ENCODE measurements at regions not wholly inside any gene's neighbourhood (a gene's known extent, or its start where the extent isn't known, plus 50 kb on each side); places are given as distances from the start of the nearest gene placed in this dataset.

DNA sequence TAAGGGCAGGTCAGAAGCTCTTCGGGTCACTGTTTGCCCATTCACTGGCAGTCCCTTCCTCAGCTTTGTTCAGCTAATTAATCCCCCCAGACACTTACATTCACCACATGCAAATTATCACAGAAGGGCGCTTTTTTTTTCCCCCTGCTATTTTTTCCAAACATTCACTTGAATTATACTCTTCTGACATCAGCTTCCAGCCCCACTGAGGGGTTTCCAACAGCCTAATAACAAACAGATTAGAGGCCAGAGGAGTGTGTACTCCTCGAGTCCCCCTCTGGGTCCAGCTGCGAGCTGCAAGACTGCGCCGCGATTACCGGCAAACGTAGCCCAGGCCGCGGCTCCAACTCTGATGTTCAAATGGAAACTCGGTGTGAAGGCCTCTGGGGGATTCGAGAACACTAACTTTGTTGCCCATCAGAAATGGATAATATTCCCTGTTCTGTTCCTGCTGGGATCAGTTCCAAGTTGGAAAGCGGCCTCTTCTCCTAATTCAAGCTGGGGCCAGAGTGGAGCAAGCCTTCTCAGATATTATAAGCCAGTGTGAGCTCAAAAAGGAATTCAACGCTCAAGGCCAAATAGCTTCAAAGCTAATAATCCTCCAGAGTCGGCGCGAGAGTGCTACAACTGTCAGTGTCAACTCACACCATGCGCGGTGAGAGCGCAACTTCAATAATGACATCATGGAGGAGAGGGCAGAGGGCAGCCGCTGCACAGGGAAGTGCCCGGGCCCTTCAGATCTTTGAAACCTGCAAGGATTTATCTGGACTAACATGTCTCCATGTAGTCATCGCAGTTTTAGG is 560.8 kb downstream of the BNC2 start:
- POLR2A ChIA-PET: no interaction called here

DNA sequence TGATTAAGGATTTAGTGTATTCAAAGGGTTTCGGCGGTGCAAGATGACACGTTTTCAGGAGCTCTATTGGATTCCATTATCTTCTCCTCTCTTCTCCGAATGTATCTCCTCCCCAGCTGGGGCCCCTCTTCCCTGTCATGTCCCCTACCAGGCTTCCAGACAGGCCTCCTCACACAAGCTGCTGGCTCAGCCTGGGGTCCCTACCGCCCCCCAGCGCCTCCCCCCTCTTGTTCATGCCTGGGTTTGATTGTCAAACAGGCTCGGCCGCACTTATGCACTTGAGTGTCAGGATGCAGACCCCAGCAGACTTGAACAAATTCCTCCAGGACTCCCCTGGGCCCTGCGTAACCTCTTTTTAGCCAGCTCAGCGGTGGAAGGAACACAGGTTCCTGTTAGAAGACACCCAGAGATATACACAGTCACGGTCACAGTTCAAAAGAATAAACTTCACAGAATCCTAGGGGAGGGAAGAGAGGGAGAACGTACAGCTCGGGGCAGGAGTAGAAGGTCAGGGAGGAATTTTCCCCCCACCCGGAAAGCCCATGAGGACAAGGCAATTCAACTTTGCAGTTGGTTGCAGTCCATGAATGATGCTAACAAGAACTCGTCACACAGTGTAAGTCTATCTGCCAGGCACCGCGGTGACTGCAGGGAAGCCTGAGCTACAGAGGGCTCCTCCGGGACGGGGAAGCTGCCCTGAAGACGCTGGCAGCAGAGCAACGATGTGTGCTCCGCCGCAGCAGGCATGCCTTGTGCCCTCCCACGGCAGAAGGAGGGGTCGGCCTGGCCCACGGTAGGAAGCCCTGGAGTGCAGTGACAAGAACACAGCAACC is 560.0 kb downstream of the BNC2 start:
- H3K27me3 ChIP-seq (ENCODE audit: control insufficient read depth in 2 of 2, insufficient read depth in 2 of 2, low read length in 2 of 2): no peaks in the 10 kb centered on the region
- H3K79me2 ChIP-seq (ENCODE audit: control insufficient read depth, insufficient read depth, low read length): no peaks in the 10 kb centered on the region
- H3K9me3 ChIP-seq (replicated peaks; ENCODE audit: control insufficient read depth, insufficient read depth, low read depth, low read length): no peaks in the 10 kb centered on the region
- ATAC-seq (no peak), DNase-seq (ENCODE audit: extremely low read depth in 1 of 4, low spot score in 3 of 4) (no peak), FAIRE-seq (no peak)
- H3K4me1 ChIP-seq (replicated peaks in 1 of 2; ENCODE audit: control insufficient read depth in 2 of 2, insufficient read depth in 2 of 2, low read length in 2 of 2): no peaks in the 10 kb centered on the region
- 2% methylated on average over 24 of the region's 26 CpGs for WGBS (ENCODE audit: insufficient coverage, low coverage, missing lambda C conversion rate)
- no TSS peak for BruUV-seq (replicated peaks)
- POLR2A ChIA-PET: no interaction called here
- no peaks in the 10 kb centered on the region for H4K20me1 ChIP-seq (replicated peaks; ENCODE audit: control insufficient read depth, insufficient read depth, low read length)
- no peaks in the 10 kb centered on the region for H3K36me3 ChIP-seq (ENCODE audit: control insufficient read depth, insufficient read depth, low read length)
- intact Hi-C loops (cut with micrococcal nuclease) (no loop called here), in situ Hi-C loops (cut with MboI) (no loop called here)
- no peak overlapping the region for H3K4me2 ChIP-seq (ENCODE audit: insufficient read depth, low read length)
- no peak overlapping the region for H3K4me3 ChIP-seq
- H3K27ac ChIP-seq (ENCODE audit: extremely low read depth, low read depth, low read length): no peak overlapping the region
- H2AFZ ChIP-seq (ENCODE audit: low read depth, low read length): no peak overlapping the region
- no peaks in the 10 kb centered on the region for H3K9me1 ChIP-seq (ENCODE audit: control insufficient read depth, insufficient read depth, low read length)
- CTCF ChIA-PET (ENCODE audit: low intra/inter-chr PET ratio): no interaction called here
- H3K9ac ChIP-seq (ENCODE audit: insufficient read depth in 1 of 2, low read depth in 2 of 2, low read length in 2 of 2): no peak overlapping the region
- TF ChIP-seq ZKSCAN3 (CRISPR knock-in tag; IDR thresholded peaks at IDR 0.05): no peak
- TF ChIP-seq, protein P1, sequence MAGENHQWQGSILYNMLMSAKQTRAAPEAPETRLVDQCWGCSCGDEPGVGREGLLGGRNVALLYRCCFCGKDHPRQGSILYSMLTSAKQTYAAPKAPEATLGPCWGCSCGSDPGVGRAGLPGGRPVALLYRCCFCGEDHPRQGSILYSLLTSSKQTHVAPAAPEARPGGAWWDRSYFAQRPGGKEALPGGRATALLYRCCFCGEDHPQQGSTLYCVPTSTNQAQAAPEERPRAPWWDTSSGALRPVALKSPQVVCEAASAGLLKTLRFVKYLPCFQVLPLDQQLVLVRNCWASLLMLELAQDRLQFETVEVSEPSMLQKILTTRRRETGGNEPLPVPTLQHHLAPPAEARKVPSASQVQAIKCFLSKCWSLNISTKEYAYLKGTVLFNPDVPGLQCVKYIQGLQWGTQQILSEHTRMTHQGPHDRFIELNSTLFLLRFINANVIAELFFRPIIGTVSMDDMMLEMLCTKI (IDR thresholded peaks at IDR 0.05; ENCODE audit: partially characterized antibody): no peak
- TF ChIP-seq CBFB (CRISPR knock-in tag; IDR thresholded peaks at IDR 0.05): no peak
- no peak for TF ChIP-seq ZNF41 (CRISPR knock-in tag; conservative IDR thresholded peaks at IDR 0.05)
- TF ChIP-seq TAF1 (IDR thresholded peaks at IDR 0.05; ENCODE audit: control insufficient read depth, extremely low read depth, insufficient read depth, low read length, severe bottlenecking): no peak
- TF ChIP-seq MAFG (tag; conservative IDR thresholded peaks at IDR 0.05): no peak
- TF ChIP-seq FOXA1 (IDR thresholded peaks at IDR 0.05; ENCODE audit: borderline replicate concordance): no peak
- TF ChIP-seq RBBP5 (IDR thresholded peaks at IDR 0.05; ENCODE audit: borderline replicate concordance, insufficient read depth, low read length, poor library complexity, severe bottlenecking): no peak
- TF ChIP-seq, protein P2, sequence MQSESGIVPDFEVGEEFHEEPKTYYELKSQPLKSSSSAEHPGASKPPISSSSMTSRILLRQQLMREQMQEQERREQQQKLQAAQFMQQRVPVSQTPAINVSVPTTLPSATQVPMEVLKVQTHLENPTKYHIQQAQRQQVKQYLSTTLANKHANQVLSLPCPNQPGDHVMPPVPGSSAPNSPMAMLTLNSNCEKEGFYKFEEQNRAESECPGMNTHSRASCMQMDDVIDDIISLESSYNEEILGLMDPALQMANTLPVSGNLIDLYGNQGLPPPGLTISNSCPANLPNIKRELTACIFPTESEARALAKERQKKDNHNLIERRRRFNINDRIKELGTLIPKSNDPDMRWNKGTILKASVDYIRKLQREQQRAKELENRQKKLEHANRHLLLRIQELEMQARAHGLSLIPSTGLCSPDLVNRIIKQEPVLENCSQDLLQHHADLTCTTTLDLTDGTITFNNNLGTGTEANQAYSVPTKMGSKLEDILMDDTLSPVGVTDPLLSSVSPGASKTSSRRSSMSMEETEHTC (IDR thresholded peaks at IDR 0.05): no peak
- no peak for TF ChIP-seq NCOA4 (IDR thresholded peaks at IDR 0.05; ENCODE audit: partially characterized antibody)

More for the DNA sequence above, 560.8 kb downstream of the BNC2 start:
- H4K20me1 ChIP-seq (replicated peaks; ENCODE audit: control insufficient read depth, insufficient read depth, low read length): no peaks in the 10 kb centered on the region
- 4% methylated on average over 18 of the region's 24 CpGs for WGBS (ENCODE audit: insufficient coverage, low coverage, missing lambda C conversion rate)
- no peak for DNase-seq (ENCODE audit: extremely low read depth in 1 of 4, low spot score in 3 of 4)
- no peaks in the 10 kb centered on the region for H3K9me3 ChIP-seq (replicated peaks; ENCODE audit: control insufficient read depth, insufficient read depth, low read depth, low read length)
- BruUV-seq (replicated peaks): no TSS peak
- H3K27me3 ChIP-seq (ENCODE audit: control insufficient read depth in 2 of 2, insufficient read depth in 2 of 2, low read length in 2 of 2): no peaks in the 10 kb centered on the region
- H3K9ac ChIP-seq (ENCODE audit: insufficient read depth in 1 of 2, low read depth in 2 of 2, low read length in 2 of 2): no peak overlapping the region
- no peak overlapping the region for H3K4me2 ChIP-seq (ENCODE audit: insufficient read depth, low read length)
- no peak for TF ChIP-seq NFXL1 (CRISPR knock-in tag; IDR thresholded peaks at IDR 0.05)
- H3K36me3 ChIP-seq (ENCODE audit: control insufficient read depth, insufficient read depth, low read length): no peaks in the 10 kb centered on the region
- no peak overlapping the region for H3K27ac ChIP-seq (ENCODE audit: extremely low read depth, low read depth, low read length)
- no peak for ATAC-seq
- H3K4me3 ChIP-seq: no peak overlapping the region
- FAIRE-seq: no peak
- intact Hi-C loops (cut with micrococcal nuclease): no loop called here
- H2AFZ ChIP-seq (ENCODE audit: low read depth, low read length): no peak overlapping the region
- in situ Hi-C loops (cut with MboI): no loop called here
- H3K4me1 ChIP-seq (replicated peaks in 1 of 2; ENCODE audit: control insufficient read depth in 2 of 2, insufficient read depth in 2 of 2, low read length in 2 of 2): no peaks in the 10 kb centered on the region
- no peaks in the 10 kb centered on the region for H3K9me1 ChIP-seq (ENCODE audit: control insufficient read depth, insufficient read depth, low read length)
- H3K79me2 ChIP-seq (ENCODE audit: control insufficient read depth, insufficient read depth, low read length): no peaks in the 10 kb centered on the region
- CTCF ChIA-PET (ENCODE audit: low intra/inter-chr PET ratio): no interaction called here

Data from K562 (cell line).